ENCODE measurements at regions not wholly inside any gene's neighbourhood (a gene's known extent, or its start where the extent isn't known, plus 50 kb on each side); places are given as distances from the start of the nearest gene placed in this dataset.
A peak's percentile ranks its signal among the peaks of the same experiment; 100 is the strongest.

GRCh38 chr4:14180983-14181601 is 553.6 kb upstream of the BOD1L1 start:
- TF ChIP-seq CTCF (IDR thresholded peaks at IDR 0.05) (no peak), POLR2AphosphoS5 (IDR thresholded peaks at IDR 0.05) (peak; percentile 9)
